ENCODE measurements at regions not wholly inside any gene's neighbourhood (a gene's known extent, or its start where the extent isn't known, plus 50 kb on each side); places are given as distances from the start of the nearest gene placed in this dataset.

- Histone ChIP-seq H3K9ac (ENCODE audit: low read depth in 1 of 3, low read length in 3 of 3) (no peak overlapping the region), H3K27ac (ENCODE audit: low read depth, low read length) (no peak overlapping the region), H3K27me3 (ENCODE audit: control insufficient read depth in 3 of 3, insufficient read depth in 3 of 3, low read length in 3 of 3) (peaks cover 0 to 23% (median 4%) of the 10 kb centered on the region in 3 donors)
Measured at GRCh38 chr11:131300439-131300717, 70.0 kb upstream of the NTM start.

GRCh38 chr11:131301306-131301705 is 69.1 kb upstream of the NTM start:
- no peaks in the 10 kb centered on the region for H3K9me3 ChIP-seq (ENCODE audit: control insufficient read depth in 3 of 3, low read length in 3 of 3)
- no peaks in the 10 kb centered on the region for H3K4me1 ChIP-seq (ENCODE audit: control insufficient read depth in 3 of 3, insufficient read depth in 3 of 3, low read length in 3 of 3)
- no peak overlapping the region for H3K4me3 ChIP-seq (ENCODE audit: low read length in 3 of 3)
- H3K9ac ChIP-seq (ENCODE audit: low read depth in 1 of 3, low read length in 3 of 3): no peak overlapping the region
- H3K27me3 ChIP-seq (ENCODE audit: control insufficient read depth in 3 of 3, insufficient read depth in 3 of 3, low read length in 3 of 3): peaks cover 0 to 21% (median 4%) of the 10 kb centered on the region in 3 donors
- H3K36me3 ChIP-seq (ENCODE audit: control insufficient read depth in 3 of 3, insufficient read depth in 3 of 3, low read length in 3 of 3): no peaks in the 10 kb centered on the region
- no peak overlapping the region for H3K27ac ChIP-seq (ENCODE audit: low read depth, low read length)

More at GRCh38 chr11:131300439-131300717, 70.0 kb upstream of the NTM start:
- no peaks in the 10 kb centered on the region for H3K4me1 ChIP-seq (ENCODE audit: control insufficient read depth in 3 of 3, insufficient read depth in 3 of 3, low read length in 3 of 3)
- H3K36me3 ChIP-seq (ENCODE audit: control insufficient read depth in 3 of 3, insufficient read depth in 3 of 3, low read length in 3 of 3): no peaks in the 10 kb centered on the region
- H3K9me3 ChIP-seq (ENCODE audit: control insufficient read depth in 3 of 3, low read length in 3 of 3): no peaks in the 10 kb centered on the region
- H3K4me3 ChIP-seq (ENCODE audit: low read length in 3 of 3): no peak overlapping the region

GRCh38 chr11:131302836-131303235 is 67.6 kb upstream of the NTM start:
- no peaks in the 10 kb centered on the region for H3K36me3 ChIP-seq (ENCODE audit: control insufficient read depth in 3 of 3, insufficient read depth in 3 of 3, low read length in 3 of 3)
- no peak overlapping the region for H3K4me3 ChIP-seq (ENCODE audit: low read length in 3 of 3)
- H3K4me1 ChIP-seq (ENCODE audit: control insufficient read depth in 3 of 3, insufficient read depth in 3 of 3, low read length in 3 of 3): no peaks in the 10 kb centered on the region
- no peaks in the 10 kb centered on the region for H3K9me3 ChIP-seq (ENCODE audit: control insufficient read depth in 3 of 3, low read length in 3 of 3)
- no peak overlapping the region for H3K27ac ChIP-seq (ENCODE audit: low read depth, low read length)
- no peak overlapping the region for H3K9ac ChIP-seq (ENCODE audit: low read depth in 1 of 3, low read length in 3 of 3)
- H3K27me3 ChIP-seq (ENCODE audit: control insufficient read depth in 3 of 3, insufficient read depth in 3 of 3, low read length in 3 of 3): peaks cover 0 to 14% (median 4%) of the 10 kb centered on the region in 3 donors

GRCh38 chr11:131303611-131304119 is 66.8 kb upstream of the NTM start:
- H3K9ac ChIP-seq (ENCODE audit: low read depth in 1 of 3, low read length in 3 of 3): no peak overlapping the region
- H3K4me1 ChIP-seq (ENCODE audit: control insufficient read depth in 3 of 3, insufficient read depth in 3 of 3, low read length in 3 of 3): no peaks in the 10 kb centered on the region
- peaks cover 0 to 14% (median 4%) of the 10 kb centered on the region in 3 donors for H3K27me3 ChIP-seq (ENCODE audit: control insufficient read depth in 3 of 3, insufficient read depth in 3 of 3, low read length in 3 of 3)
- no peak overlapping the region for H3K4me3 ChIP-seq (ENCODE audit: low read length in 3 of 3)
- no peaks in the 10 kb centered on the region for H3K36me3 ChIP-seq (ENCODE audit: control insufficient read depth in 3 of 3, insufficient read depth in 3 of 3, low read length in 3 of 3)
- H3K9me3 ChIP-seq (ENCODE audit: control insufficient read depth in 3 of 3, low read length in 3 of 3): no peaks in the 10 kb centered on the region
- H3K27ac ChIP-seq (ENCODE audit: low read depth, low read length): no peak overlapping the region

GRCh38 chr11:131305005-131305404 is 65.4 kb upstream of the NTM start:
- Histone ChIP-seq H3K27ac (ENCODE audit: low read depth, low read length) (no peak overlapping the region), H3K9ac (ENCODE audit: low read depth in 1 of 3, low read length in 3 of 3) (no peak overlapping the region), H3K9me3 (ENCODE audit: control insufficient read depth in 3 of 3, low read length in 3 of 3) (no peaks in the 10 kb centered on the region), H3K4me3 (ENCODE audit: low read length in 3 of 3) (no peak overlapping the region), H3K36me3 (ENCODE audit: control insufficient read depth in 3 of 3, insufficient read depth in 3 of 3, low read length in 3 of 3) (no peaks in the 10 kb centered on the region), H3K4me1 (ENCODE audit: control insufficient read depth in 3 of 3, insufficient read depth in 3 of 3, low read length in 3 of 3) (no peaks in the 10 kb centered on the region), H3K27me3 (ENCODE audit: control insufficient read depth in 3 of 3, insufficient read depth in 3 of 3, low read length in 3 of 3) (peaks cover 0 to 23% (median 4%) of the 10 kb centered on the region in 3 donors)

- Histone ChIP-seq H3K27ac (ENCODE audit: low read depth, low read length) (no peak overlapping the region), H3K9me3 (ENCODE audit: control insufficient read depth in 3 of 3, low read length in 3 of 3) (no peaks in the 10 kb centered on the region), H3K9ac (ENCODE audit: low read depth in 1 of 3, low read length in 3 of 3) (no peak overlapping the region), H3K27me3 (ENCODE audit: control insufficient read depth in 3 of 3, insufficient read depth in 3 of 3, low read length in 3 of 3) (peaks cover 0 to 12% (median 0%) of the 10 kb centered on the region in 3 donors), H3K4me1 (ENCODE audit: control insufficient read depth in 3 of 3, insufficient read depth in 3 of 3, low read length in 3 of 3) (no peaks in the 10 kb centered on the region), H3K4me3 (ENCODE audit: low read length in 3 of 3) (no peak overlapping the region), H3K36me3 (ENCODE audit: control insufficient read depth in 3 of 3, insufficient read depth in 3 of 3, low read length in 3 of 3) (no peaks in the 10 kb centered on the region)
Measured at GRCh38 chr11:131307506-131307905, 62.9 kb upstream of the NTM start.

- H3K9ac ChIP-seq (ENCODE audit: low read depth in 1 of 3, low read length in 3 of 3): no peak overlapping the region
- H3K36me3 ChIP-seq (ENCODE audit: control insufficient read depth in 3 of 3, insufficient read depth in 3 of 3, low read length in 3 of 3): no peaks in the 10 kb centered on the region
- H3K4me3 ChIP-seq (ENCODE audit: low read length in 3 of 3): no peak overlapping the region
- H3K27ac ChIP-seq (ENCODE audit: low read depth, low read length): no peak overlapping the region
- H3K27me3 ChIP-seq (ENCODE audit: control insufficient read depth in 3 of 3, insufficient read depth in 3 of 3, low read length in 3 of 3): peaks cover 0 to 10% (median 0%) of the 10 kb centered on the region in 3 donors
- H3K4me1 ChIP-seq (ENCODE audit: control insufficient read depth in 3 of 3, insufficient read depth in 3 of 3, low read length in 3 of 3): no peaks in the 10 kb centered on the region
- no peaks in the 10 kb centered on the region for H3K9me3 ChIP-seq (ENCODE audit: control insufficient read depth in 3 of 3, low read length in 3 of 3)
Measured at GRCh38 chr11:131309776-131310175, 60.6 kb upstream of the NTM start.

GRCh38 chr11:131311776-131312514 is 58.5 kb upstream of the NTM start:
- peaks cover 0 to 10% (median 0%) of the 10 kb centered on the region in 3 donors for H3K27me3 ChIP-seq (ENCODE audit: control insufficient read depth in 3 of 3, insufficient read depth in 3 of 3, low read length in 3 of 3)
- no peak overlapping the region for H3K27ac ChIP-seq (ENCODE audit: low read depth, low read length)
- no peaks in the 10 kb centered on the region for H3K36me3 ChIP-seq (ENCODE audit: control insufficient read depth in 3 of 3, insufficient read depth in 3 of 3, low read length in 3 of 3)
- no peak overlapping the region for H3K4me3 ChIP-seq (ENCODE audit: low read length in 3 of 3)
- no peaks in the 10 kb centered on the region for H3K9me3 ChIP-seq (ENCODE audit: control insufficient read depth in 3 of 3, low read length in 3 of 3)
- no peaks in the 10 kb centered on the region for H3K4me1 ChIP-seq (ENCODE audit: control insufficient read depth in 3 of 3, insufficient read depth in 3 of 3, low read length in 3 of 3)
- H3K9ac ChIP-seq (ENCODE audit: low read depth in 1 of 3, low read length in 3 of 3): no peak overlapping the region

All from skeletal muscle tissue (tissue), 3 donors.